SK-N-SH (cell line): ENCODE measurements at regions not wholly inside any gene's neighbourhood (a gene's known extent, or its start where the extent isn't known, plus 50 kb on each side); places are given as distances from the start of the nearest gene placed in this dataset.
"Not testable (repeated sequence)": the region's sequence is repeated elsewhere in the genome, so short reads cannot be mapped to it uniquely, and the experiment has no call there.

Experiments
- CTCF ChIA-PET: fragments of 300-600, 350-600 bp; formaldehyde crosslinking; extraction: SDS; loops from one replicate; lab custom pipeline; 2021; lab: Yijun Ruan, JAX
- POLR2A ChIA-PET: fragments of 350-600 bp; sonication (Branson Sonifier 250); formaldehyde crosslinking; extraction: SDS; loops from one replicate; lab custom pipeline; 2020; ENCODE audit warnings: antibody characterized with exemption, inconsistent platforms; lab: Yijun Ruan, JAX
- DNase-seq: peaks from one replicate; pipeline ENCODE4 v3.0.0; 2012
- H2AFZ ChIP-seq: fragments of 200-600 bp; sonication (generic); 2 replicates; pipeline ENCODE4 v1.8.1; 2016; ENCODE audit warnings: antibody characterized with exemption, mild to moderate bottlenecking, low read depth
- H3F3A ChIP-seq: fragments of 200-600 bp; sonication (generic); replicated peaks from 2 replicates; pipeline ENCODE3; 2016; ENCODE audit warnings: antibody characterized with exemption, mild to moderate bottlenecking; ENCODE audit not compliant: insufficient read depth
- H3K27ac ChIP-seq, 2 experiments: fragments of 200-500 bp in 1 of 2; fragments of 200-600 bp in 1 of 2; sonication (Bioruptor generic) in 1 of 2; sonication (generic), shearing (Covaris generic) in 1 of 2; 2 replicates each; pipeline versions ENCODE4 v1.5.1 to v1.6.1; 2014 to 2016; ENCODE audit warnings: low read depth in 2 of 2, inconsistent platforms in 1 of 2, low read length in 1 of 2, mild to moderate bottlenecking in 1 of 2, mixed read lengths in 1 of 2
- H3K27me3 ChIP-seq: fragments of 200-600 bp; sonication (generic), shearing (Covaris generic); 2 replicates; pipeline ENCODE4 v1.6.1; 2016; ENCODE audit warnings: mixed run types; ENCODE audit not compliant: insufficient read depth
- H3K36me3 ChIP-seq, 2 experiments: fragments of 200-500 bp in 1 of 2; fragments of 200-600 bp in 1 of 2; sonication (Bioruptor generic) in 1 of 2; sonication (generic) in 1 of 2; replicated peaks in 1 of 2; 2 replicates each; pipeline versions ENCODE3 to v1.5.1; 2014 to 2016; ENCODE audit warnings: low read length in 1 of 2, mild to moderate bottlenecking in 1 of 2; ENCODE audit not compliant: insufficient read depth in 2 of 2, control insufficient read depth in 1 of 2
- H3K4me1 ChIP-seq, 2 experiments: fragments of 200-500 bp in 1 of 2; fragments of 200-600 bp in 1 of 2; sonication (Bioruptor generic) in 1 of 2; sonication (generic), shearing (Covaris generic) in 1 of 2; 2 replicates each; pipeline versions ENCODE4 v1.5.1 to v1.6.1; 2014 to 2016; ENCODE audit warnings: low read depth in 1 of 2, low read length in 1 of 2, mixed run types in 1 of 2; ENCODE audit not compliant: insufficient read depth in 2 of 2, control insufficient read depth in 1 of 2
- H3K4me2 ChIP-seq: fragments of 200-600 bp; sonication (generic), shearing (Covaris generic); 2 replicates; pipeline ENCODE4 v1.6.1; 2017; ENCODE audit warnings: mixed run types
- H3K4me3 ChIP-seq, 2 experiments: fragments of 200-500 bp in 1 of 2; fragments of 200-600 bp in 1 of 2; sonication (Bioruptor generic) in 1 of 2; sonication (generic), shearing (Covaris generic) in 1 of 2; 2 replicates each; pipeline versions ENCODE4 v1.5.1 to v1.8.1; 2014 to 2016; ENCODE audit warnings: low read depth in 2 of 2, inconsistent platforms in 1 of 2, low read length in 1 of 2, mild to moderate bottlenecking in 1 of 2, mixed read lengths in 1 of 2, moderate library complexity in 1 of 2
- H3K79me2 ChIP-seq: fragments of 200-600 bp; sonication (generic); 2 replicates; pipeline ENCODE4 v1.8.1; 2017; ENCODE audit warnings: mild to moderate bottlenecking; ENCODE audit not compliant: insufficient read depth
- H3K9ac ChIP-seq: fragments of 200-600 bp; sonication (generic); 2 replicates; pipeline ENCODE4 v1.6.1; 2017; ENCODE audit warnings: mixed run types
- H3K9me2 ChIP-seq: fragments of 200-600 bp; sonication (generic); 2 replicates; pipeline ENCODE4 v1.6.1; 2017; ENCODE audit warnings: mixed run types
- H3K9me3 ChIP-seq: fragments of 200-600 bp; sonication (generic); 2 replicates; pipeline ENCODE4 v1.6.1; 2017; ENCODE audit warnings: mixed run types, mild to moderate bottlenecking, moderate library complexity
- H4K20me1 ChIP-seq: fragments of 200-600 bp; sonication (generic); 2 replicates; pipeline ENCODE4 v1.6.1; 2017; ENCODE audit warnings: mild to moderate bottlenecking, mixed run types; ENCODE audit not compliant: insufficient read depth
- GABPA ChIP-seq: IDR thresholded peaks from 2 replicates; pipeline ENCODE4 v1.4.0; 2012; ENCODE audit warnings: low read depth, mild to moderate bottlenecking
- IRF3 ChIP-seq: fragments of 150-350 bp; IDR thresholded peaks from 2 replicates; pipeline ENCODE4 v1.6.1; 2016; ENCODE audit warnings: mild to moderate bottlenecking, low read depth, low read length
- JUND ChIP-seq: IDR thresholded peaks from 2 replicates; pipeline ENCODE4 v1.4.0; 2012
- NFIC ChIP-seq: IDR thresholded peaks from 2 replicates; pipeline ENCODE4 v1.4.0; 2012; ENCODE audit warnings: borderline replicate concordance
- POLR2AphosphoS5 ChIP-seq: IDR thresholded peaks from 2 replicates; pipeline ENCODE4 v1.6.1; 2012; ENCODE audit warnings: low read depth, low read length
- RCOR1 ChIP-seq: fragments of 150-350 bp; IDR thresholded peaks from 2 replicates; pipeline ENCODE4 v1.6.1; 2017; ENCODE audit warnings: antibody characterized with exemption, low read length
- RXRA ChIP-seq: IDR thresholded peaks from 2 replicates; pipeline ENCODE4 v1.4.0; 2012; ENCODE audit warnings: low read depth, mild to moderate bottlenecking, borderline replicate concordance
- SMC3 ChIP-seq: IDR thresholded peaks from 2 replicates; pipeline ENCODE4 v1.6.1; 2012; ENCODE audit warnings: low read depth, low read length, improper control_type of control experiment
- TCF12 ChIP-seq: IDR thresholded peaks from 2 replicates; pipeline ENCODE4 v1.4.0; 2012
- USF2 ChIP-seq: fragments of 150-350 bp; IDR thresholded peaks from 2 replicates; pipeline ENCODE4 v1.6.1; 2017; ENCODE audit warnings: antibody characterized with exemption, low read length, low read depth, borderline replicate concordance
- YY1 ChIP-seq: IDR thresholded peaks from 2 replicates; pipeline ENCODE4 v1.4.0; 2012; ENCODE audit warnings: low read depth, mild to moderate bottlenecking
- WGBS: methylation state at CpG from one replicate; pipeline ENCODE4 v1.1.6; 2017; ENCODE audit warnings: low lambda C conversion rate; 5-methylcytosine and 5-hydroxymethylcytosine counted together
- TF ChIP-seq, protein P1 (sequence below): IDR thresholded peaks from 2 replicates; pipeline ENCODE4 v1.4.0; 2012; ENCODE audit warnings: low read depth, borderline replicate concordance
- TF ChIP-seq, protein P2 (sequence below): IDR thresholded peaks from 2 replicates; pipeline ENCODE4 v1.6.1; 2012; ENCODE audit warnings: mild to moderate bottlenecking, low read depth, low read length, moderate library complexity
- TF ChIP-seq, protein P3 (sequence below): IDR thresholded peaks from 2 replicates; pipeline ENCODE4 v1.4.0; 2012; ENCODE audit warnings: low read depth
- TF ChIP-seq, protein P4 (sequence below): IDR thresholded peaks from 2 replicates; pipeline ENCODE4 v1.4.0; 2012; ENCODE audit warnings: low read depth, borderline replicate concordance

DNA sequence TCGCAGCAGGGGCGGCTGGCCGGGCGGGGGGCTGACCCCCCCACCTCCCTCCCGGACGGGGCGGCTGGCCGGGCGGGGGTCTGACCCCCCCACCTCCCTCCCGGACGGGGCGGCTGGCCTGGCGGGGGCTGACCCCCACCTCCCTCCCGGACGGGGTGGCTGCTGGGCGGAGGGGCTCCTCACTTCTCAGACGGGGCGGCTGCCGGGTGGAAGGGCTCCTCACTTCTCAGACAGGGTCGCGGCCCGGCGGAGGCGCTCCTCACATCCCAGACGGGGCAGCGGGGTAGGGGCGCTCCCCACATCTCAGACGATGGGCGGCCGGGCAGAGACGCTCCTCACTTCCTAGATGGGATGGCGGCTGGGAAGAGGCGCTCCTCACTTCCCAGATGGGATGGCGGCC, 260.2 kb upstream of the PTCHD4 start:
- H4K20me1 ChIP-seq, H2AFZ ChIP-seq, POLR2A ChIA-PET, H3K27me3 ChIP-seq, H3K36me3 ChIP-seq, H3K4me3 ChIP-seq, H3K27ac ChIP-seq, H3K9ac ChIP-seq, H3K79me2 ChIP-seq, H3K9me3 ChIP-seq, H3F3A ChIP-seq, CTCF ChIA-PET, H3K9me2 ChIP-seq, H3K4me2 ChIP-seq, H3K4me1 ChIP-seq, DNase-seq: not testable (repeated sequence)
- WGBS, result 70% methylated on average over 10 of the region's 34 CpGs

DNA sequence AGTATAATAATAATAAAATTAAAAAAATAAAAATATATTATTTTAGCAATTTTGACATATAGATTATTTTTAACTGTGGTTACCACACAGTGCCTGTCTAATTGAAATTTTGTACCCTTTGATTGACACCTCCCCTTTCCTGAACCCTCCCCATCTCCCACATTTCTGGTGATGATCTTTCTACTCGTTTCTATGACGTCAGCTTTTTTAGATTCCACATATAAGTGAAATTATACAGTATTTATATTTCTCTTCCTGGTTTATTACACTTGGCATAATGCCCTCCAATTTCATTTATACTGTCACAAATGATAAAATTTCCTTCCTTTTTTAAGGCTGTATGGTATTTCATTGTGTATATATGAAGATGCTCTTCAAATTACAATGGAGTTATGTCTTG, 258.1 kb upstream of the PTCHD4 start:
- Histone ChIP-seq H3K4me1 (no peaks in the 10 kb centered on the region), H3K4me2 (no peak overlapping the region), H3K27ac (no peak overlapping the region), H3K79me2 (no peaks in the 10 kb centered on the region)
- POLR2A ChIA-PET, result no interaction called here
- CTCF ChIA-PET, result no interaction called here
- TF ChIP-seq, protein P1, sequence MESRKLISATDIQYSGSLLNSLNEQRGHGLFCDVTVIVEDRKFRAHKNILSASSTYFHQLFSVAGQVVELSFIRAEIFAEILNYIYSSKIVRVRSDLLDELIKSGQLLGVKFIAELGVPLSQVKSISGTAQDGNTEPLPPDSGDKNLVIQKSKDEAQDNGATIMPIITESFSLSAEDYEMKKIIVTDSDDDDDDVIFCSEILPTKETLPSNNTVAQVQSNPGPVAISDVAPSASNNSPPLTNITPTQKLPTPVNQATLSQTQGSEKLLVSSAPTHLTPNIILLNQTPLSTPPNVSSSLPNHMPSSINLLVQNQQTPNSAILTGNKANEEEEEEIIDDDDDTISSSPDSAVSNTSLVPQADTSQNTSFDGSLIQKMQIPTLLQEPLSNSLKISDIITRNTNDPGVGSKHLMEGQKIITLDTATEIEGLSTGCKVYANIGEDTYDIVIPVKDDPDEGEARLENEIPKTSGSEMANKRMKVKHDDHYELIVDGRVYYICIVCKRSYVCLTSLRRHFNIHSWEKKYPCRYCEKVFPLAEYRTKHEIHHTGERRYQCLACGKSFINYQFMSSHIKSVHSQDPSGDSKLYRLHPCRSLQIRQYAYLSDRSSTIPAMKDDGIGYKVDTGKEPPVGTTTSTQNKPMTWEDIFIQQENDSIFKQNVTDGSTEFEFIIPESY, result no peak
- TF ChIP-seq USF2, result no peak
- TF ChIP-seq, all 33 proteins: peak for 0
- Histone ChIP-seq H3K4me3 (no peak overlapping the region), H3F3A (no peaks in the 10 kb centered on the region), H4K20me1 (no peaks in the 10 kb centered on the region), H3K27me3 (no peaks in the 10 kb centered on the region), H2AFZ (no peak overlapping the region), H3K36me3 (no peaks in the 10 kb centered on the region), H3K9me3 (no peaks in the 10 kb centered on the region), H3K9ac (no peak overlapping the region), H3K9me2 (no peaks in the 10 kb centered on the region)
- 10% methylated on average over 2 of the region's 2 CpGs for WGBS
- no peak for DNase-seq

DNA sequence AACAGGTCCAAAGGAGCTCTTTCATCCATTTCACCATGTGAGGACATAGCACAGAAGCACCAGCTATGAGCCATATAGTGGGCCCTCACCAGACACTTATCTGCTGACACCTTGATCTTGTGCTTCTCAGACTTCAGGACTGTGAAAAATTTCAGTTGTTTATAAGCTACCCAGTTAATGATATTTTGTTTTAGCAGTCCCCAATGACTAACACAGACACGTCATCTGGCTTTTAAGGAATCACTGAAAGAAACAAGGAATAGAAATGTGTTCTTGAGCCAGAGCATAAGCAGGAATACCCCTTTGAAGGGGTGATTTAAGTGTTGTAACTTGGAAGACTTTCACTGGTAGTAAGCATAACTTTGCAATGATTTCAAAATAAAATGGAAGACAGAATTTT, 214.7 kb upstream of the PTCHD4 start:
- Histone ChIP-seq H3K79me2 (no peaks in the 10 kb centered on the region), H3K9ac (no peak overlapping the region), H3K9me2 (no peaks in the 10 kb centered on the region), H3K27ac (no peak overlapping the region), H3K4me2 (no peak overlapping the region), H3K36me3 (no peaks in the 10 kb centered on the region), H3K4me3 (no peak overlapping the region), H3K27me3 (no peaks in the 10 kb centered on the region), H3K9me3 (no peaks in the 10 kb centered on the region), H3F3A (no peaks in the 10 kb centered on the region), H3K4me1 (no peaks in the 10 kb centered on the region), H2AFZ (no peak overlapping the region), H4K20me1 (no peaks in the 10 kb centered on the region)
- POLR2A ChIA-PET, result no interaction called here
- CTCF ChIA-PET, result interaction anchor here (1.0 kb wide), 1 partner anchor 12 kb away, joined by 3 read pairs; no protein-coding TSS in a partner anchor
- 21% methylated on average over 1 of the region's 1 CpG for WGBS
- DNase-seq, result no peak
- TF ChIP-seq, protein P2, sequence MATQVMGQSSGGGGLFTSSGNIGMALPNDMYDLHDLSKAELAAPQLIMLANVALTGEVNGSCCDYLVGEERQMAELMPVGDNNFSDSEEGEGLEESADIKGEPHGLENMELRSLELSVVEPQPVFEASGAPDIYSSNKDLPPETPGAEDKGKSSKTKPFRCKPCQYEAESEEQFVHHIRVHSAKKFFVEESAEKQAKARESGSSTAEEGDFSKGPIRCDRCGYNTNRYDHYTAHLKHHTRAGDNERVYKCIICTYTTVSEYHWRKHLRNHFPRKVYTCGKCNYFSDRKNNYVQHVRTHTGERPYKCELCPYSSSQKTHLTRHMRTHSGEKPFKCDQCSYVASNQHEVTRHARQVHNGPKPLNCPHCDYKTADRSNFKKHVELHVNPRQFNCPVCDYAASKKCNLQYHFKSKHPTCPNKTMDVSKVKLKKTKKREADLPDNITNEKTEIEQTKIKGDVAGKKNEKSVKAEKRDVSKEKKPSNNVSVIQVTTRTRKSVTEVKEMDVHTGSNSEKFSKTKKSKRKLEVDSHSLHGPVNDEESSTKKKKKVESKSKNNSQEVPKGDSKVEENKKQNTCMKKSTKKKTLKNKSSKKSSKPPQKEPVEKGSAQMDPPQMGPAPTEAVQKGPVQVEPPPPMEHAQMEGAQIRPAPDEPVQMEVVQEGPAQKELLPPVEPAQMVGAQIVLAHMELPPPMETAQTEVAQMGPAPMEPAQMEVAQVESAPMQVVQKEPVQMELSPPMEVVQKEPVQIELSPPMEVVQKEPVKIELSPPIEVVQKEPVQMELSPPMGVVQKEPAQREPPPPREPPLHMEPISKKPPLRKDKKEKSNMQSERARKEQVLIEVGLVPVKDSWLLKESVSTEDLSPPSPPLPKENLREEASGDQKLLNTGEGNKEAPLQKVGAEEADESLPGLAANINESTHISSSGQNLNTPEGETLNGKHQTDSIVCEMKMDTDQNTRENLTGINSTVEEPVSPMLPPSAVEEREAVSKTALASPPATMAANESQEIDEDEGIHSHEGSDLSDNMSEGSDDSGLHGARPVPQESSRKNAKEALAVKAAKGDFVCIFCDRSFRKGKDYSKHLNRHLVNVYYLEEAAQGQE, result no peak
- TF ChIP-seq JUND (no peak), SMC3 (no peak), GABPA (no peak), POLR2AphosphoS5 (no peak), YY1 (no peak), NFIC (no peak), RCOR1 (no peak), RXRA (no peak), IRF3 (no peak), TCF12 (no peak)
- TF ChIP-seq, protein P3, sequence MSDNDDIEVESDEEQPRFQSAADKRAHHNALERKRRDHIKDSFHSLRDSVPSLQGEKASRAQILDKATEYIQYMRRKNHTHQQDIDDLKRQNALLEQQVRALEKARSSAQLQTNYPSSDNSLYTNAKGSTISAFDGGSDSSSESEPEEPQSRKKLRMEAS, result no peak
- TF ChIP-seq, protein P4, sequence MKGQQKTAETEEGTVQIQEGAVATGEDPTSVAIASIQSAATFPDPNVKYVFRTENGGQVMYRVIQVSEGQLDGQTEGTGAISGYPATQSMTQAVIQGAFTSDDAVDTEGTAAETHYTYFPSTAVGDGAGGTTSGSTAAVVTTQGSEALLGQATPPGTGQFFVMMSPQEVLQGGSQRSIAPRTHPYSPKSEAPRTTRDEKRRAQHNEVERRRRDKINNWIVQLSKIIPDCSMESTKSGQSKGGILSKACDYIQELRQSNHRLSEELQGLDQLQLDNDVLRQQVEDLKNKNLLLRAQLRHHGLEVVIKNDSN, result no peak
